ENCODE measurements at regions not wholly inside any gene's neighbourhood (a gene's known extent, or its start where the extent isn't known, plus 50 kb on each side); places are given as distances from the start of the nearest gene placed in this dataset.

GRCh38 chr2:80786584-80786983, 482.0 kb upstream of the LRRTM1 start:
- TF ChIP-seq EZH2 (IDR thresholded peaks at IDR 0.05; ENCODE audit: borderline replicate concordance, low read depth, low read length, severe bottlenecking) (no peak), CTCF (IDR thresholded peaks at IDR 0.05; ENCODE audit: borderline replicate concordance, extremely low read depth, low read length, poor library complexity, severe bottlenecking) (no peak)
